HG03039 (cell line): ENCODE measurements at regions not wholly inside any gene's neighbourhood (a gene's known extent, or its start where the extent isn't known, plus 50 kb on each side); places are given as distances from the start of the nearest gene placed in this dataset.
"Not testable (repeated sequence)": the region's sequence is repeated elsewhere in the genome, so short reads cannot be mapped to it uniquely, and the experiment has no call there.

Experiments
- ATAC-seq: cut with Tn5 transposase; IDR thresholded peaks from one replicate; pipeline ENCODE4 v1.9.1; 2021; ENCODE audit warnings: mild to moderate bottlenecking, moderate library complexity; ENCODE audit not compliant: unreplicated experiment

GRCh38 chr5:63732880-63733279 lies 229.4 kb downstream of the HTR1A start:
- ATAC-seq = not testable (repeated sequence)

DNA sequence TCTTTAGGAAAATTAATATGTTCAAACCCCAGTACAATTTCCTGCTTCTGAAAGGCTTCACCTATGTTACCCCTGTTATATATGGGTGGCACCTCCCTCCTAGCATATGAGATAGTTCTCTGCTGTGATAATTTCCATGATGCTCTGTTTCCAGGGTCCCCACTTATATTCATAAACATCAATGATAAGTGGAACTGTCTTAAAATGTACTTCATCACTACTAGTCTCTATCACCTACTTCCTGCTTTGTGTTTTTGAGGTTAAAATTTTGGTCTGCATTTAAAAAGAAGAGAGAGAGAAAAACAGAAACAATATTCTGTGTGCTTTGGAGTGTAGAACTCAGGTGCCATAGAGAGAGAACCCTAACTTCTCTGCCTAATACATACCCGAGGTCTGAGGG lies 234.7 kb downstream of the HTR1A start:
- ATAC-seq = no peak

GRCh38 chr5:63726496-63726895 lies 235.7 kb downstream of the HTR1A start:
- no peak for ATAC-seq

- ATAC-seq = no peak
These were observed 243.1 kb downstream of the HTR1A start for GRCh38 chr5:63719147-63719546.

GRCh38 chr5:63700241-63700640 lies 262.0 kb downstream of the HTR1A start:
- ATAC-seq = no peak

DNA sequence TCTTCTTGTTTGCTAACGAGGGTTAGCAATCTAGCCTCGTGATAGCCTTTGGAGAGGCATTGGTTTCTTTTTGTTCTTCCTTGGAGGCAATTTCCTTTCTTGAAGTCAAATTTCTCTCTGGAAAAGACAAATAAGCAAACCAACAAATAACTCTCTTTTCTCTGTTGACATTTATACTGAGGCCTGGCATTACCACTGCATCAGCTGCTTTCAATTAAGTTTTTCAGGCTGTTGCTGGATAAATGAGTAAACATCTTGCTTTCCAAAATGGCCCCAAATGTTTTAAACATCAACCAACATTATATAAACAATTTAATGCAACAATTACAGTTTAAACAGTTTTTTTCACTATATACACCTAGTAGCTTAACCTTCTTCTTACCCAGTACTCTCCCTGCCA lies 264.4 kb downstream of the HTR1A start:
- no peak for ATAC-seq

- no peak for ATAC-seq
These were observed 271.7 kb downstream of the HTR1A start for GRCh38 chr5:63690546-63690945.

DNA sequence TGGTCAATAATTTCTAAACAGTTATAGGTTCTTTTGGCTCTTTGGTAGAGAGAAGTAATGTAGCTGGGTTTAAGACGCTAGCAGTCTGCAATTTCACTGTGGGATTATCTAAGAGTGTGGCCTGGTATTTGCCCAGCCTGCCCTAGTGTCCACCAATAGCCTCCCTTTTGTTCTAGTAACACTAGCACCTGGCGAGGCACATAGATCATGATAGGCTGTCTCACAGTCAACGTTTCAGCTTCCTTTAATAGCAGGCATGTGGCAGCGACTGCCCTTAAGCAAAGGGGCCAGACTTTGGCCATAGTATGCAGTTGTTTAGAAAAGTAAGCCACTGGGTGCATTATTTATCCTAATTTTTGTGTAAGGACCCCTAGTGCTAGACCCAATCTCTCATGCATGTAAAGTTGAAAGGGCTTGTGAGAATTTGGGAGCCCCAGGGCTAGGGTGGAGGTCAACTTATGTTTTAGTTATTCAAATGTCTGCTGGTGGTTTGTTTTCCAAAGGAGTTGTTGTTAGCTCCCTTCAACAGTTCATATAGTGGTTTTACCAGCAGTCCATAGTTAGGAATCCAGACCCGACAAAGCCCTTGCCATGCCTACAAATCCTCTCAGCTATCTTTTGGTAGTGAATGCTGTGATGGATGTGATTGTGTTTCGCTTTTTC lies 274.3 kb downstream of the HTR1A start:
- no peak for ATAC-seq

DNA sequence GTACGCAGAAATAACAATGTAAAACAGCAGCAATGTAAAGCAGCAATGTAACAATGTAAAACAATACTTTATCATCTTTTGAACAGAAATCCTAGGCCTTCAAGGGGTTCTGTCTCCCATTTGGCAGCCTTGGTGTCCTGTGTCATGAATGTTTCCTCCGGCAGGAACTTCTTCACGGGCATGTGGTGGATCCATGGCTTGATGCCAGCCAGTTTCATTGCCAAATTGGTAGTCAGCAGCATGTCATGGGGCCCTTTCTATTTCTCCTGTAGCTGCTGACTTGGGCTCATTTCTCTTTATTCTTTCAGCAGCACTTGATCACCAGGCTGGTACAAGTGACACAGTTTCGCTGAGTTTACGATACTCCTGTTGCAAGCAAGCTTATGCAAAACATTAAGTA lies 275.3 kb downstream of the HTR1A start:
- no peak for ATAC-seq

DNA sequence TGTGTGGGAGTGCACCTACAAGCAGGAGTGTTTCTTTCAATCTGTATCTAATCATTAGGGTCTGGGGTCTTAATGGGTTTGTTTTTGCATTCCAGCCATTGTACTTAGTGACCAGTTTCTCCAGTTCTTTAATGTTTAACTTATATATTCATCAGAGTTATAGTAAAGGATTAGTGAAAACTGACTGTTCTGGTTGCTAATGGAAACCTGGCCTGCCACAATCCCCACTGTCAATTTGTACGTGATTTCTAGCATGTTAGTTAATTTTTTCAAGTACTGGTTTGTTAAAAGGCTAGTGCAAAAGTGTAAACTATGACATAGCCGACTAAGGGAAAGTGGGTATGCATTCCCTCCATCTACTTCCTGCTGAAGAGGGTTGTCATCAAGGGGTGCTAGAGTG lies 276.1 kb downstream of the HTR1A start:
- no peak for ATAC-seq

- no peak for ATAC-seq
These were observed 276.8 kb downstream of the HTR1A start for GRCh38 chr5:63685454-63685853.

- no peak for ATAC-seq
These were observed 287.4 kb downstream of the HTR1A start for GRCh38 chr5:63674881-63675280.

DNA sequence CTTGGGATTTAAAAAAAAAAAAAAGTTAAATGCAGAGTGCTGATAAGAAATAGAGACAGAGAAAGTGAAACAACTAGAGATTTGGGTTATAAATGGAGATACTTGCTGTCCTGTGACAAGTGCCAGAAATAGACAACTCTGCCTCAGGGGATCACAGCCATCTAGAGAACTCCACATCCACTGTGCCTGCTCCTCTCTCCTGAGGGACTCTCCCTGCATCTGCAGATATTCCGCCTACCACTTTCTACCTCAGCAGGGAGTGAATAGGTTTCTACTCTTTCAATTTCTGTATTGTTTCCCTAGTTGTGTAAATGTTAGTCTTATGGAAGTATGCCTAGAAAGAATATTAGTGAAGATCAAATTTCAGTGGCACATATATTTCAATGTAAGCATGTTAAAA lies 307.2 kb downstream of the HTR1A start:
- ATAC-seq = no peak

GRCh38 chr5:63650581-63650980 lies 311.7 kb downstream of the HTR1A start:
- ATAC-seq = no peak

DNA sequence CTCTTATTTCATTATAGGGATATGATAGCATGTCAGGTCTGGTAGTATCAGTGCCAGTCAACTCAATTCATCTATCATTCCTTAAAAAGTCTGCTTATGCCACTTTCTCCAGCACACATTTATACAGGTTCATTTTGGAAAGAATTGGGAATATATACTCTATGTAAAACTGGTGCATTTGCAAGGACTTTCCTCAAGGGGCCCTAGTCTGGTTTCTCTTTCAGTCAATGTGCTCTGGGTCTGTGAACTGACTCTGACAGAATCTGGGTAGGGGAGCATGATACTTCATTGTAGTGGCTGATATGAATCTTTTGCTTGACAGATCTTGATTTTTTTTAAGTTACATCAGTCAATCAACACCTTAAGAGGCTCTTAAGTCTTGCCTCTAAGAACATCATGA lies 313.9 kb downstream of the HTR1A start:
- ATAC-seq = no peak

DNA sequence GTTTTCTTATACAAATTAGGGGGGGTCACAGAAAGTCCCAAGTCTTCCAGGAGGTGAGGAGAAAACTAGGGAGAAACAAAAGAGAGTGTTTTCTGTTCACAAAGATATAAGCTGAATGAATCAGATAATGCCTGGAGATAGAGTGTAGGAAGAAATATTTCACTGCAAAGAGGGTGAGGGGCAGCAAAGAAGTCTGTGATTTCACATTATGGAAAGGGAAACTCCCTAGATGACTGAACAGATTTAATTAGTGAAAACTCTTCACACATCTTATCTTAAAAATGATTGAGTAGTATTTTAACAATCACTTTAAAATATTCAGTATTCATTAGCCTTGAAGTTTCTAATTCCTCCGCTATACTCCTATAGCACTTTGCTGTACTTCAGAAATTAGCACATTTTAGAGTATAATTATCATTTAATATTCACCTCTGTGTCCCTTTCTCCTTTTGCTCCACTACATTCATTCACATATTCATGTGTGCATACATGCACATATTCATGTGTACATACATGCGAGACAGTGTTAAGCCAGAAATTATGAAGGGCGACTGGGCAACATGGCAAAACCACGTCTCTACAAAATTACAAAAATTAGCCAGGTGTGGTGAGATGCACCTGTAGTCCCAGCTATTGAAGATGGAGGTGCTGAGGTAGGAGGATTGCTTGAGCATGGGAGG lies 332.2 kb downstream of the HTR1A start:
- ATAC-seq = no peak

GRCh38 chr5:63613442-63613841 lies 348.8 kb downstream of the HTR1A start:
- ATAC-seq = no peak

DNA sequence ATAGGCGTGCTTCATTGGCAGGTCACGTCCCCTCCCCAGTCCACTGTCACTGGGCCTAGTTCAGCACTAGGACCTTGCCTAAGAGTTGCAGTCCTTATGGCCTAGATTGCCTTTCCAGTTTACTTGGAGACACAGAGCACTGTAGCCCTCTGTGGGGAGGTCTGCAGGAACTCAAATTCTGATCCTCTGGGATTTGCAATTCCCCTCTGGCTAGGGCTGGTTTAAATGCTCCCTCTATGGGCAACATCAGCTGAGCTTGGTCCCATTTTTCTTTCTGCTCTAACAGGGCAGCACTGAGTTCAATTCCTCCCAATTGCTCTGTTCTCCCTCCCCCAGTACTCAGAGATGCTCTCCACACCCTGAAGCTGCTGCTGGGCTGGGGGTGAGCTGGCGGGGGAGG lies 358.2 kb downstream of the HTR1A start:
- ATAC-seq = no peak

GRCh38 chr5:63602971-63603370 lies 359.3 kb downstream of the HTR1A start:
- no peak for ATAC-seq

GRCh38 chr5:63596254-63596653 lies 366.0 kb downstream of the HTR1A start:
- ATAC-seq = no peak

DNA sequence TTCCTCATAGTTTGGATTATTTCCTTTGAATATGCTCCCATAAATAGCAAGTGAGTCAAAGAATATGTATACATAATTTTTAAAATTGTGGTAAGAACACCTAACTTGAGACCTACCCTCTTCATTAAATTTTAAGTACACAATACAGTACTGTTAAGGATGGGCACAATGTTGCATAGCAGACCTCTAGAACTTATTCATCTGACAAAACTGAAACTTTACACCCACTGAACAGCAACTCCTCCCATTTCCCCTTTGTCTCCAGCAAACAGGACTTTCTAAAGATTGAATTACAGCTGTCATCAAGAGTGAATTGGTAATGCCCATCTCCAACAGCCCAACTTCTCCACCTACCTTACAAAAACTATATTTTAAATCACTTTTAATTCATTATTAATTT lies 388.9 kb downstream of the HTR1A start:
- ATAC-seq = no peak

GRCh38 chr5:63572740-63573139 lies 389.5 kb downstream of the HTR1A start:
- ATAC-seq = no peak

- no peak for ATAC-seq
These were observed 391.5 kb downstream of the HTR1A start for GRCh38 chr5:63570752-63571151.
